ENCODE measurements at regions not wholly inside any gene's neighbourhood (a gene's known extent, or its start where the extent isn't known, plus 50 kb on each side); places are given as distances from the start of the nearest gene placed in this dataset.

DNA sequence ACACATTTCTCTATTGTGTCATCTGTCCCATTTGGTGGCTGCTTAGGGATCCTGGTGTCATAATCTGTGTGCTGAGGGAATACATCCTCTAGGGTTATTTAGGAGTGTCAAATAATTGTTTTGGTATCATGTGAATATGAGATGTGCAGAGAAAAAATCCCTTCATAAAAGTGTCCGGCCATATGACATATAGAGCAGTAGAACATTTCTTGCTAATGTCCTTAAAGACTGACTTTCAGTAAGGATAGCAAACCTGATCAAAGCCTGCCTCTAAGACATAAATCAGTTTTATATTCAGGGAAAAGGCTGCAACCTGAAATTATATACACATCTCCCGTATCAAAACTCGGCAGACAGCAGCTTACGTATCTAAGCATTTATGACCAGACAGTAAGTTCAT is 211.6 kb downstream of the ADAM29 start:
- no peak for DNase-seq

DNA sequence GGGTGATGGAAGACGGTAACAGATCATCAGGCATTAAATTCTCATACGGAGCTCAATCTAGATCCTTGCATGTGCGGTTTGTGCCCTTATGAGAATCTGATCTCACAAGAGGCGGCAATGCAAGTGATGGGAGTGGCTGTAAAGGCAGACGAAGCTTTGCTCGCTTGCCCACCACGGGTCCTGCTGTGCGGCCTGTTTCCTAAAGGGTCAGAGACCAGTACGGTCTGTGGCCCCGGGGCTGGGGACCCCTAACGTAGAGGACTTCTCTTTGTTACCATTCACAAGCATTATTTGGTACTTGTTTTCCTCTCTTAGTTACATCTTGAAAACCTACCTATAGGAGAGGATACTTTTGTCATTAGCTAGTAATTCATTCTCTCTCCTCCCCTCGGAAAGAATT is 221.0 kb downstream of the ADAM29 start:
- no peak for DNase-seq

DNA sequence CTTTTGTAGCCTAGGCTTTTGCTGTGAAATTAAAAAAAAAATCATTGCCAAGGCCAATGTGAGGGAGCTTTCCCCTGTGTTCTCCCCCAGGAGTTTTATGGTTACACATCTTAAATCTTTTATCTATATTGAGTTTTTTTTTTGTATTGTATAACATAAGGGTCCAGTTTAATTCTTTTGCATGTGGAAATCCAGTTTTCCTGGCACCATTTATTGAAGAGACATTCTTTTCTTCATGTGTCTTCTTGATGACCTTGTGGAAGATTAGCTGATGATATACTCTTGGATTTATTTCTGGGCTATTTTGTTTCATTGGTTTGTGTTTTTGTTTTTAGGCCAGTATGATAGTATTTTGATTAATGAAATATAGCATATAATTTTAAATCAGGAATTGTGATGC is 225.0 kb downstream of the ADAM29 start:
- no peak for DNase-seq

DNA sequence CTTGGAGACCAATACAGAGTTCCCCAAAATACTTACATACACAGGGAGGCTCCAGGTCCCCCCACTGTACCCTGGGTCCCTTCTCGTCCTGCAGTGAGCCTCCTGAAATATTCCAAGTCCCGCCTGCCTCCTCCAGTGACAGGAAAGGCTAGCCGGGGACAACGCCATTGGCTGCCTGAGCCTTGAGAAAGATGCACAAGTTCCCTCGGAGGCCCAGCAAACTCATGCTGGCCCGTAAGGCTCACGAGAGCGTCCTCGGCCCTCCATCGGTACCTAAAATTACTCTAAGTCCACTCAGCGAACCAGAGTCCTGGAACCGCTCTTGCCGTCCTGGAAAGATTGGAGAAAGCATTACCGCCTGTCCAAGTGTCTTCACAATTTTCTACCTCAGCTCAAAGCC is 228.6 kb downstream of the ADAM29 start:
- DNase-seq = no peak

DNA sequence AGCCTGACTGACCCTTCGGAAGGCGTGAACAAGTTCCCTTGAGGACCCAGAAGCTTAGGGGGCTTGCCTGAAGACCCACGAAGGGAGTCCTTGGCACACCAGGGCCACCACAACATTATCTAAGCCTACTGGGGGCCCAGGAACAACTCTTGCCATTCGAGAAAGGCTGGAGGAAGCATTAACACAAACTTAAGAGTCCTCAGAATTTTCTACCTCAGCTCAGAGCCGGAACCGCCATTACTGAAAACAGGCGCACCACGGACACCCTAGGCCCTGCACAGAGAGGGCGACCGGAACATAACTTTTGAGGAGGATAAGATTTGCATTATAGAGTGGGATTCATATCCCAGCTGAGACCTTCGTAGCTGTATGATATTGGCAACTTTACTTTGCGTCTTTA is 229.1 kb downstream of the ADAM29 start:
- no peak for DNase-seq

DNA sequence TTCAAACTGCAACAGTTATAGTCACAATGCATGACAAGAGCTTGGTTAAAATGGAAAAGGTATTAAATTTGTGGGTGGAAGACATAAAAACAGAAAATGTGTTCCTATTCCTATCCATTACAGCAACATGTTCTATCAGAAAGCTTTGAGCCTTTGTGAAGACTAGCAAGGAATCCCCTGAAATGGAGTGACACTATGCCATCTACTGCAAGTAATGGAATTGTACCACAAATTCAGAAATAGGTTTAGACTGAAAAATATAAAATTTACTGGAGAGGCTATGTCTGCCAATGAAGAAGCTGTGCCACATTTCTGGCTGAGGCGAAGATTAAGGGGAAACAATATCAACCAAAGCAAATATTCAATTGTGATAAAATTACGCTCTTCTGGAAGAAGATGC is 247.9 kb downstream of the ADAM29 start:
- DNase-seq = no peak

DNA sequence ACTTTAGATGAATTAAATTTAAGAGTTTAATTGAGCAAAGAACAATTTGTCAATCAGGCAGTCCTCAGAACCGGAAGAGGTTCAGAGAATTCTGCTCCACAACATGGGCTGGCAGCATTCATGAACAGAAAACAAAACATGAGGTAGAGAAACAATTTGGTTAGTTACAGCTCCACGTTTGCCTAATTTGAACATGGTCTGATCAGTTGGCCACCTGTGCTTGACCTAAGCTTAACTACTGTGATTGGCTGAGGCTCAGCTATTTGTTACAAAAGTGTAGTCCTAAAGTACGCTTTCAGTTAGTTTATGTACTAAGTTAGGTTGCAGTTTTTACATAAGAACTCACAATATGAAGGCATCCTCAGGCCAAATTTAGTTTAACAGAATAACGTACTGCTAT is 258.6 kb downstream of the ADAM29 start:
- DNase-seq = no peak

DNA sequence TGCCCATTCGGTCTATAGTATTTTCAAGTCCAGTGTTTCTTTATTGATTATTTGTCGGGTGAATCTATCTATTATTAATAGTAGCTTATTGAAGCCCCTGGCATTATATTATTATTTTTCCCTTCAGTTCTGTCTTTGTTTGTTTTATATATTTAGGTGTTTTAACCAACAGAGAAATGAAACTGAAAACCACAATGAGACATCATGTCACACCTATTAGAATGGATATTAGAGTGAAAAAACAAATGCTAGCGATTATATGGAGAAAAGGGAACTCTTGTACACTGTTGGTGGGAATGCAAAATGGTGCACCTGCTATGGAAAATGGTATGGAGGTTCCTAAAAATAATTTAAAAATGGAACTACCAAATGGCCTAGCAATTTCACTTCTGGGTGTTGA is 272.5 kb downstream of the ADAM29 start:
- no peak for DNase-seq

DNA sequence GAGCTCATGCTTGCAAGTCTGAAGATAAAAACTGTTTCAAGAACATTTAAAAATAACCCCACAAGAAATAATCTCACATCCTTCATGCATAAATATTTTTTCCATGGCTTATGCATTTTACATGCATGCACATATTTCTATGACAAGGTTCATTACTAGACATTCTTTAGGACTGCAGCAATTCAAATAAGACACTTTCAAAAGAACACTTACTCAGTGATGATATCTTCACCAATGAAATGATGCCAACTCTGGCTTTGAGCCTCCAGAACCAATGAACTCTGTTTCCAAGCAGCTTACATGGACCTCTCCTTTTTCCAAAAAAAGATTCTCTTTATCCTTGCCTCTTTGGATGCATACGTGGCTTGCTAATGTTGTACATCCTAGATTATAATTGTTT is 279.9 kb downstream of the ADAM29 start:
- DNase-seq = no peak

DNA sequence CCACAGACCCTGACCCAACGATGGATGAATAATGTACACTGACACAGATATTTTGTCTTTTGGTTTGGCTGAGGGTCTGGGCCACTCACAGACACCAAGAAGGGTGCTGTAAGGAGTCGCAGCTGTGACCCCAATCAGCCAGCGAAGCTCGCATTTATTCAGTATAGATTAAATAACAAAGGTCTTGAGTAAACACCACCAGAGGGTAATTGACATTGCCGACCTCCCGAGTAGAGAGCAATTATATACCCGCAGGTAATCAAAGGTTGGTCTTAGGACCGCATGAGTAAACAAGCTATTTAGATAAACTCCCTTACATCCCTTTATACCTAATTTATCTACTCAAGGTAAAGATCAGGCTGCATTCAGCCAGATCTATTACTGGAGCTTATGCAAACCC is 297.1 kb downstream of the ADAM29 start:
- DNase-seq = no peak

DNA sequence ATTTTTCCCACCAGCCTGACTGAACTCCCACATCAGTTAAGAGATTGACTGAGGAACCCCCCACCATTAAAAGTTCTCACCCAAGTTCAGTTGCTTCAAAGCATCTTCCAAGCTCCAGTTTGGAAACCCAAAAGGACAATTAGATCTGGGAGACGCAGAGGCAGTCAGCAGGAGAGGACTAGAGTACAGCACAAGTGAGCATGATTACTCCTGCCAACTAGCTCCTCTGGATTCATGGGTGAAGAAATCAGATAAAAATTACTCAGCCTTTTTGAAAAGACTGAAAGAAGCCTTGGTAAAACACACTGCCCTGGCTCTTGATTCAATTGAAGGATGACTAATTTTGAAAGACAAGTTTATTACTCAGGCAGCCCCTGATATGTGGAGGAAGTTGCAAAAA is 297.5 kb downstream of the ADAM29 start:
- no peak for DNase-seq

DNA sequence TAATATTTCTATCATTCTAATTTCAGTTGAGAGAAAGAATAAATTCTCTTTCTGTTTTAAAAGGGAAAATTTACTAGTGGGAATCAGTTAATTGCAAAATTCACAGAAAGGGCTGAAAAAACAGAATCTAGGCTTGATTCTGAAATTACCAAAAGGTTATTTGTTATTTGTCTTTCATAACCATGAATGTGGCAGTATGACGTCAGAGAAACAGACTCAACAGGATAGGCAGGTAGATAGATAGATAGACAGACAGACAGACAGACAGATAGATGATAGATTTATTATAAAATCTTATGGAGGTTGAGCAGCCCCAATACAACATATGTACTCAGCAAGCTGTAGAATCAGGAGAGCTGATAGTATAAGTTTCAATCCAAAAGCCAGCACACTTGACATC is 311.0 kb downstream of the ADAM29 start:
- no peak for DNase-seq

DNA sequence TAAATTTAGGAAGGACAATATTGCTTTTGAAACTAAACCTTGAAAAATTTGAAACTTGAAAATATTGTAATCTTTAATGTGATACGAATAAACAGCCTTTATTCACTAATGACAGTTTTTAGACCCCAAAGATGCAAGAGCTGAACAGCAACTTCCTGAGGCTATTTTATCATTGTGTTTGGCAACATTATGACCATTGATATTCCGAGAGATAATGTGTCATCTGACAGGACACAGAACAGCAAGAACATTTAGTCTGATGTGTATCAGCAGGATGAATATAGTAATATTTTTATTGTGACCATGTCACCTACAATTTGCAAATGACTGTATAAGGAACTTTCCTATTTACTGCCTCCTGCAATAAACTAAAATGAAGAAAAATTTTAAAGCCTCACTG is 316.0 kb downstream of the ADAM29 start:
- no peak for DNase-seq

DNA sequence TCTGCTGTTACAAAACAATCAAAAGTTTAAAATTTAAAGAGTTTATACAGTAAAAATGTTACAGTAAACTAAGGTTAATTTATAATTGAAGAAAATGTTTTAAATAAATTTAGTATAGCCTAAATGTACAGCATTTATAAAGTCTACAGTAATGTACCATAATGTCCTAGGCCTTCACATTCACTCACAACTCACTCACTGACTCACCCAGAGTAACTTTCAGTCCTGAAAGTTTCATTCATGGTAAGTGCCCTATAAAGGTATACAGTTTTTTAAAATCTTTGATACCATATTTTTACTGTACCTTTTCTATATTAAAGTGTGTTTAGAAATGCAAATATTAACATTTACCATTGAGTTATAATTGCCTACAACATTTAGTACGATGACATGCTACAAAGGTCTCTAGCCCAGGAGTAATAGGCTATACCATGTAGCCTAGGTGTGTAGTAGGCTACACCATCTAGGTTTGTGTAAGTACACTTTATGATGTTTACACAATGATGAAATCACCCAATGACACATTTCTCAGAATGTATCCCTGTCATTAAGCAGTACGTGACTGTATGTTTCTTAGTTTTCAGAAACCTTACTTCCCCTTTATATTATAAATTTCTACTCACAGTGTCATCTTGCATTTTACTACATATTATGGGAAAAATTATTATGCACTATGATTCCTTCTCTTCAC is 320.8 kb downstream of the ADAM29 start:
- DNase-seq = no peak

DNA sequence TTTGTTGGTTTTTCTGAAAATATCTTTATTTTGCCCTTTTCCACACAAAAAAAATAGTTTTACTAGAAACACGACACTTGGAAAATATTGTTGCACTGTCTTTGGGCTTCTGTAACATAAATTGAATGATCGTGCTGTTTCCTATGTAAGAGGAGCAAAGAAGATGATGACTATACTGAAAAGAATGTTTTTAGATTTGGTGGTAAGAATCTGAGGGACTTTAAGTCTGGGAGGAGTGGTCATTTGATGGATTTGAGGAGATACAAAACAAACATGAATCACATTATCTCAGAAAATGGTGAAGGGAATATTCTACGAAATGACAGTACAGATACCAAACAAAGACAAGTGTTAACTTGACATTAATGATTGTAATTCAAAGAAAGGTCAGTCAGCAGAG is 328.8 kb downstream of the ADAM29 start:
- no peak for DNase-seq

DNA sequence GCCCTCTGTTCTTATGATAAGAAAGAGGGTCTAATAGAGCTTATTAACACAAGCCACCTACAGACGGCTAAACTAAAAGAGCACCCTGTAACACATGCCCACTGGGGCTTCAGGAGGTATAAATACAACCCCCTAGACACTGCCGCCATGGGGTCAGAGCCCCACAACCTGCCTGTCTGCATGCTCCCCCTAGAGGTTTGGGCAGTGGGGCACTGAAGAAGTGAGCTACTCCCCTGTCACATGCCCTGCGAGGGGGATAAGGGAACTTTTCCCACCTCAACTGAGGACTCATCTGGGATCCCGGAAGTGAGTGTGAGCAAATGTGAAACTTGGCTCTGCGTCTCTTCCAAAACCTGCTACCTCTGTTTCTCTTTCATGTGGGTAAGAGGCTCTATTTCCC is 334.5 kb downstream of the ADAM29 start:
- no peak for DNase-seq

DNA sequence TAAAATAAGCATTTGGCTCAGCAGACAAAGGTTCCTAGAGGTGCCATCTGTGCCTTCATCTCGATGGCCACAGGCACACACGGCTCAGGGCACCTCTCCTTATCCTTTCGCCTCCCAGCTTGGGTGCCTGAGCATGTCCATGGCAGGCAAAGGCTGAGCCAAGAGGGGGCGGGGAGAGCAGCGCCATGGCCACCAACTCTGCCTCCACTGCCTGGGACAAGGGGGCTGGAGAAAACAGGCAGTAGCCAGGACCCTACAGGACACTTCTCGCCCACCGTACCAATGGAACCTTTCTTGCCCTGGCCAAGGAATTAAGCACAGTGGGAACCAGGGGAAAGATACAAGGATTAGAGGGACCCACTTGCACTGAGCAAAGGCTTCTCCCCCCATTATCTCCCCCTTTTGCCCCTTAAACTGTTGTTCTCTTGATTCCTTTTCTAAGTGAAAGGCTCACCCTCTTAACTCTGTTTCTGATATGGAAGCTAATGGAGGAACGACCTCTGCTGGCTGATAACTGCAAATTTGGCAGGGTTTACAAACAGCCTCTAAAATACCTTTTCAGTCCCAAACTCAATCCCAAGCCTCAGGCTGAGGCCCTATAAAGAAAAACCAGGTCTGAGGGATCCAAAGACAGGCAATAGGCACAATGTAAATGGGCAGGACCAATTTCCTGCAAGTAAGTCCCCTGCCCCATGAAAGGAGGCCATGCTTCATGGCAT is 335.2 kb downstream of the ADAM29 start:
- no peak for DNase-seq

DNA sequence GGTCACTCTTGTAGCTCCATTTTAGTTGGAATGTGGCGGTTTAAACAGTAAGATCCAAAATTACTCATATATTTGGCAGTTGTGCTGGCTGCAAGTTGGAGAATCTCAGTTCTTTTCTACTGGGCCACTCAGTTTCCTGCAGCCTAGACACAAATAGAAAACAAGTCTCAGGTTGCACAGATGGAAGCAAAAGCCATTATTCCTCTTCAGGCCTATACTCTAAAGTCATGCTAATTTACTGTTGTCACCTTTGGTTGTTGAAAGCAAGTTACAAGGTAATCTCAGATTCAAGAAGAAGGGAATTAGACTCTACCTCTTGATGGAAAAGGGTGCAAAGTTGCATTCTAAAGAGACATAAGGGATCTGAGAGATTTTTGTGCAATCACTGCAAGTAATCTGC is 345.4 kb downstream of the ADAM29 start:
- DNase-seq = no peak

DNA sequence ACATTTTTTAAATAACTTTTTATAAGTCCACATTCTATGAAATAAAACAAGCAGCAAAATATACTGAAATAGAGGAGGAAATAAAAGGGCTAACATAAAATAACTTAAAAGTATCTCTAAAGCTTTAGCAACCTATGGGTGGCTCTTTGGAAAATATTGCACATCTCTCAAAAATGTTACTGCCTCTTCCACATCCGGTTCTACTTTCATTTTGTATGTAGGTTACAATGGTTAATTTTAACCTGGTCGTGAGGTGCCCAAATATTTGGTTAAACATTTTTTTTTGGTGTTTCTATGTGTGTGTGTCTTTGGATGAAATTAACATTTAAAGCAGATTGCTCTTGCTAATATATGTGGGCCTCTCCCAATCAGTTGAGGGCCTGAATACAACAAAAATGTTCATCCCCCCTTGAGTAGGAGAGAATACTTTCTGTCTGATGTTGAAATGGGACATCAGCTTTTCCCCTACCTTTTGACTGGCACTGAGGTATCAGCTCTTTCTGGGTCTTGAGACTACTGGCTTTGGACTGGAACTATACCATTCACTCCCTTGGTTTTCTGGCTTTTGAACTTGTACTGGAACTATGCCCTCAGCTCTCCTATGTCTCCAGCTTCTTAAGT is 353.0 kb downstream of the ADAM29 start:
- no peak for DNase-seq

DNA sequence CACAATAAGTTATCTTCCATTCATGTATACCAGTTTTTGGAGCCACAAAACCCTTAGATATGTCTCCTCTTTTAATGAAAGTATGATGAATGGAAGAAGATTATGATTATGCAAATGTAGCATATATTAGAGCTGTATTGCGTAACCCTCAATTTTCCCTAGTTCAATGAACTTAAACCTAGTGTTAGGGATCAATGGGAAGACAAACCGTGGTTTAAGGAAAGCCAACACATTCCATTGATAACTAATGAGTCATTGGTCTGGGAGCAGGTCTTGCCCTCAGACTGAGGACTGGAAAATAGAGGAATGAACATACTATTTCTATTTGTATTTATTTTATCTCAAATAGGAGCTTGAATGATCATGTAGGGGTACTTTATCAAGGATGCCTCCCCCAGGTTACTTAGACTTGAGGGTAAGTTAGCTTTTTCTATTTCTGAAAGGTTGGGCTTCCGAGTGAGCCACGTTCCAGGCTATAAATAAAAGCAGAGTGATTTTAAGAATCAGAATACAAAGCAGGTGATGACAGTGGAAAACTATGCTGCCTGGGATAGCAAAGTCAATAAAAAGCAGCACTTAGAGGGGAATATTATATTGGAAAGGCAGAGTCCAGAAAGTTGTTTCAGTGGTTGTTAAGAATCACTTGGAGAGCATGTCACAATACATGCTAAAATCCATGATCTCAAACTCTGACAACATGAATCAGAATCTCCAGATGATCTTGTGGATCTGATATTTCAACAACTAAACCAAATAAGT is 356.0 kb downstream of the ADAM29 start:
- DNase-seq = no peak

DNA sequence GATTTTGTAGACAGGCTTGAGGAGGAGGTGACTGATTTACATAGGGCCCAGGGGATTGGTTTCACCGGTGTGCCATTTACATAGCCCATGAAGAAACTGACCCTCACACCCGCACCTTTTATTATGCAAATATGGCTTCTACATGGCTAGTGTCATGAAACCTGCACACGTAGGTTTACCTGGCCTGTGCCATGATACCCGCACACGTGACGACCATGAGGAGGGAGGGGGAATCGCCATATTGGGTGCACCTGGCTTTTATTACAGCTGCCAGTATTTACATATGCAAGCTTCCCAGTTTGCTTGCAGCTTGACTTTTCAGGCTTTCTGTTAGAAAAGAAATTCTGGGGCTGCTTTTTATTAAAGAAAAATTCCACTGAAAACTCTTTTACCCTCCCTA is 359.7 kb downstream of the ADAM29 start:
- DNase-seq = no peak

DNA sequence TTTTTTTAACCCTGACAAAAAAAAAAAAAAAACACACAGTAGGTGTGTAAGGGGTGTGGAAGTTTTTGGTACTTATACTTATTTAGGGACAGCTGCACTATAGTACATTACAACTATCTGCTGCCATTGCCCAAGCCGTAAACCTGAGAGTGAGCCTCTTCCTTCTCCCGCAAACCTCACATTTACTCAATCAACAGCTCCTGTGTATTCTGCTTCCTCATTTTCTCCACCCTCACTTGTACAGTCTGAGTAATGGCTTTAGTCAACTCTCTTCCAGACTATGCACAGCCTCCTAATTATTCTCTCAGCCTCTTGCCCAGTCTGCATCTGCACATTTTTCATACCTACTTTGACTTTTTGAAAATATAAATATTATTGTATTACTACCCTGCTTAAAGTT is 362.0 kb downstream of the ADAM29 start:
- no peak for DNase-seq

DNA sequence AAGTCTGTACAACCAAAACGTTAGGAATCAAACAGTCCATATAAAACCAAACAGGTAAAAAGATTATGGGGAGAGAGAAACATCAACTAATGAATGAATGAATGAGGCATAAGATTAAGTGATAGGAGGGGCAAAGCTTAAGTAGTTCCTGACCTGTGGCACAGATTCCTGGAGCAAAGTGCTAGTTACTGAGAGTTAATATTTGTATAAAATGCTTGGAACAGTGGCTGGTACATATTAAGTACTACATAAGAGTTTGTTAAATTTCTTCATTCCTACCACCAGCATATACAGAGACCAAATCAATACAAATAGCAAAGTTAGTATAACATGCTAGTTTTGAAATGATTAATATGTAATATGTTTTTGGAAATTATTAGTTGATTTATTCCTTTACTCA is 363.7 kb downstream of the ADAM29 start:
- DNase-seq = no peak

DNA sequence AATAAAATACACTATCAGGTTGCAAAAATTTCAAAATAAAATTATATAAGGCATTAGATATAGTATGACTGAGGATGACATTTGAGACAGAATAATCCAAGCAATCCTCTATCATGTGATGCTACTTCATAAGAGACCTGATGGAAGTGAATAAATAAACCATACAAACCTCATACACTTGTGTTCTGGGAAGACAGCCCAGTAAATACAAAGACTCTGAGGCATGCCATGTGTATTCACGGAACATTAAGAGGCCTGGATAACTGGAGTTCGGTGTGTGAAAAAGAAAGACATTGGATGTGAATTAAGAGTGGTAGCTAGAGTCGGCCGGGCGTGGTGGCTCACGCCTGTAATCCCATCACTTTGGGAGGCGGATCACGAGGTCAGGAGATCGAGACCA is 364.2 kb downstream of the ADAM29 start:
- no peak for DNase-seq
